Endodermal cell (in vitro differentiated cells): ENCODE measurements at regions not wholly inside any gene's neighbourhood (a gene's known extent, or its start where the extent isn't known, plus 50 kb on each side); places are given as distances from the start of the nearest gene placed in this dataset.

Source experiments
- DNase-seq: peaks from one replicate; pipeline ENCODE4 v3.0.0-alpha.2; 2017
- H3K27ac ChIP-seq: 2 replicates; pipeline ENCODE4 v1.5.1; 2013; ENCODE audit warnings: mild to moderate bottlenecking, low read depth, low read length, moderate library complexity
- H3K27me3 ChIP-seq: 2 replicates; pipeline ENCODE4 v1.6.1; 2013; ENCODE audit warnings: mild to moderate bottlenecking, low read length, moderate library complexity; ENCODE audit not compliant: insufficient read depth, control insufficient read depth, poor library complexity, severe bottlenecking
- H3K36me3 ChIP-seq: 2 replicates; pipeline ENCODE4 v1.7.0; 2013; ENCODE audit warnings: mild to moderate bottlenecking, low read length, moderate library complexity; ENCODE audit not compliant: control insufficient read depth, insufficient read depth
- H3K4me1 ChIP-seq: one replicate; pipeline ENCODE4 v1.7.0; 2013; ENCODE audit warnings: low read length; ENCODE audit not compliant: control insufficient read depth, insufficient read depth
- H3K4me3 ChIP-seq: 2 replicates; pipeline ENCODE4 v1.5.1; 2013; ENCODE audit warnings: mild to moderate bottlenecking, low read length, moderate library complexity
- H3K9ac ChIP-seq: 2 replicates; pipeline ENCODE4 v1.6.1; 2013; ENCODE audit warnings: mild to moderate bottlenecking, low read length, moderate library complexity; ENCODE audit not compliant: poor library complexity, severe bottlenecking; ENCODE audit errors: extremely low read depth
- H3K9me3 ChIP-seq: 2 replicates; pipeline ENCODE4 v1.6.1; 2013; ENCODE audit warnings: mild to moderate bottlenecking, low read length, moderate library complexity; ENCODE audit not compliant: control insufficient read depth
- H3K27ac Mint-ChIP-seq: 2 replicates; pipeline ENCODE4 v1.8.0; 2020; ENCODE audit warnings: mixed read lengths
- H3K27me3 Mint-ChIP-seq: 2 replicates; pipeline ENCODE4 v1.8.0; 2021; ENCODE audit warnings: mild to moderate bottlenecking, mixed read lengths; ENCODE audit not compliant: insufficient read depth
- H3K36me3 Mint-ChIP-seq: 2 replicates; pipeline ENCODE4 v1.8.0; 2020; ENCODE audit warnings: low read depth, mixed read lengths
- H3K4me1 Mint-ChIP-seq: 2 replicates; pipeline ENCODE4 v1.8.0; 2020; ENCODE audit warnings: mixed read lengths
- H3K4me3 Mint-ChIP-seq: 2 replicates; pipeline ENCODE4 v1.8.0; 2020; ENCODE audit warnings: mild to moderate bottlenecking, moderate library complexity, mixed read lengths
- H3K9me3 Mint-ChIP-seq: 2 replicates; pipeline ENCODE4 v1.8.0; 2020; ENCODE audit warnings: mild to moderate bottlenecking, mixed read lengths
- CTCF ChIP-seq: fragments of 200-600 bp; sonication (generic); conservative IDR thresholded peaks from 2 replicates; pipeline ENCODE4 v1.5.0; 2021; ENCODE audit warnings: antibody characterized with exemption, mild to moderate bottlenecking
- WGBS, 2 experiments: methylation state at CpG; one replicate each; pipeline versions ENCODE4 v1.1.5 to v1.1.7; 2013; ENCODE audit warnings: missing lambda C conversion rate in 2 of 2, mixed read lengths in 1 of 2; ENCODE audit not compliant: insufficient coverage in 1 of 2, insufficient read length in 1 of 2; 5-methylcytosine and 5-hydroxymethylcytosine counted together

GRCh38 chr18:57923611-57924010, 120.4 kb upstream of the NEDD4L start:
- Mint-ChIP-seq H3K36me3 (no peaks in the 10 kb centered on the region), H3K4me1 (peaks cover 3% of the 10 kb centered on the region), H3K9me3 (no peaks in the 10 kb centered on the region), H3K27ac (no peak overlapping the region), H3K4me3 (no peak overlapping the region), H3K27me3 (peaks cover 2% of the 10 kb centered on the region)
- Histone ChIP-seq H3K4me3 (no peak overlapping the region), H3K9ac (no peak overlapping the region), H3K27ac (no peak overlapping the region), H3K9me3 (no peaks in the 10 kb centered on the region), H3K36me3 (no peaks in the 10 kb centered on the region), H3K27me3 (no peaks in the 10 kb centered on the region), H3K4me1 (no peaks in the 10 kb centered on the region)
- DNase-seq, result no peak
- WGBS, 2 experiments, result 79 to 91% methylated on average over 2 to 5 of the region's 5 CpGs
- TF ChIP-seq CTCF, result no peak

GRCh38 chr18:57922885-57923284, 119.8 kb upstream of the ATP8B1 start:
- H3K9me3 Mint-ChIP-seq, result no peaks in the 10 kb centered on the region

GRCh38 chr18:57921708-57922107, 118.6 kb upstream of the ATP8B1 start:
- 93 to 100% methylated on average over 2 to 3 of the region's 4 CpGs for WGBS, 2 experiments
- TF ChIP-seq CTCF, result no peak
- no peak overlapping the region for H3K27ac Mint-ChIP-seq
- no peaks in the 10 kb centered on the region for H3K27me3 ChIP-seq
- no peak overlapping the region for H3K4me3 ChIP-seq
- peaks cover 3% of the 10 kb centered on the region for H3K9me3 ChIP-seq
- H3K4me1 ChIP-seq, result no peaks in the 10 kb centered on the region
- DNase-seq, result no peak
- H3K36me3 Mint-ChIP-seq, result no peaks in the 10 kb centered on the region
- no peaks in the 10 kb centered on the region for H3K9me3 Mint-ChIP-seq
- H3K4me1 Mint-ChIP-seq, result peaks cover 3% of the 10 kb centered on the region
- H3K36me3 ChIP-seq, result no peaks in the 10 kb centered on the region
- H3K27me3 Mint-ChIP-seq, result peaks cover 8% of the 10 kb centered on the region
- no peak overlapping the region for H3K4me3 Mint-ChIP-seq
- H3K9ac ChIP-seq, result no peak overlapping the region
- H3K27ac ChIP-seq, result no peak overlapping the region

More at GRCh38 chr18:57922885-57923284, 119.8 kb upstream of the ATP8B1 start:
- no peak for TF ChIP-seq CTCF
- Histone ChIP-seq H3K27ac (no peak overlapping the region), H3K9ac (no peak overlapping the region), H3K9me3 (peaks cover 3% of the 10 kb centered on the region), H3K27me3 (no peaks in the 10 kb centered on the region), H3K4me1 (no peaks in the 10 kb centered on the region), H3K4me3 (no peak overlapping the region), H3K36me3 (no peaks in the 10 kb centered on the region)
- no peak for DNase-seq
- Mint-ChIP-seq H3K4me3 (no peak overlapping the region), H3K27me3 (peaks cover 8% of the 10 kb centered on the region), H3K4me1 (peaks cover 3% of the 10 kb centered on the region), H3K36me3 (no peaks in the 10 kb centered on the region), H3K27ac (no peak overlapping the region)
- WGBS, 2 experiments, result 97 to 100% methylated on average over 1 to 3 of the region's 3 CpGs
